ENCODE measurements at regions not wholly inside any gene's neighbourhood (a gene's known extent, or its start where the extent isn't known, plus 50 kb on each side); places are given as distances from the start of the nearest gene placed in this dataset.

DNA sequence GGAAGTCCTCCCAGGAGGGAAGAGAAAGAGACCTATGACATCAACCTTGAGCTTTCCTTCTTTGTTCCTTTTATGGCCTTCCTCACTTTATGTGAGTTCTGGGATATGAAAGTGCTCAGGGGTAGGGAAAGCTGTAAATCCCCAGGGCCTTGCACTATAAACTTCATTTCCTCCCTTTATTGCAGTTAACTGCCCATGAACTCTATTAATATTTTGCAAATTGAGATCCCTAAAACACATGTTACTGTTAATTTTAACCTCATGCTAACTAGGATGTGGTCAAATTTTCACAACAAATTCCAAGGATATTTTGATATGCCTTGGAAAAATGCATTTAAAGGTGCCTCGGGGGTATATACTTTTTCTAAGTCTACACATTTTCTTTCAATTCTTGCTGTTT, 359.9 kb downstream of the OSR1 start:
- TF ChIP-seq CTCF (IDR thresholded peaks at IDR 0.05), result no peak
- DNase-seq, result no peak
- no peaks in the 10 kb centered on the region for H3K9me3 ChIP-seq
- no peak overlapping the region for H3K27ac ChIP-seq
- H3K4me3 ChIP-seq, result no peak overlapping the region
- H3K4me1 ChIP-seq, result no peaks in the 10 kb centered on the region
- no peaks in the 10 kb centered on the region for H3K36me3 ChIP-seq
- no peaks in the 10 kb centered on the region for H3K27me3 ChIP-seq
- intact Hi-C loops (cut with DNase I; ENCODE audit: low total_unique reads), result no loop called here

GRCh38 chr2:18993756-18994338, 364.6 kb downstream of the OSR1 start:
- H3K36me3 ChIP-seq, result no peaks in the 10 kb centered on the region
- H3K9me3 ChIP-seq, result no peaks in the 10 kb centered on the region
- H3K4me3 ChIP-seq, result no peak overlapping the region
- H3K4me1 ChIP-seq, result peaks cover 0 to 34% (median 10%) of the 10 kb centered on the region in 4 donors
- no peak for DNase-seq
- H3K27ac ChIP-seq, result peak overlapping the region in 1 of 2 donors; percentile 17
- no peaks in the 10 kb centered on the region for H3K27me3 ChIP-seq
- intact Hi-C loops (cut with DNase I; ENCODE audit: low total_unique reads), result no loop called here
- TF ChIP-seq CTCF (IDR thresholded peaks at IDR 0.05), result no peak

- Histone ChIP-seq H3K27me3 (no peaks in the 10 kb centered on the region), H3K9me3 (no peaks in the 10 kb centered on the region), H3K27ac (peak overlapping the region; percentile 21 to 46), H3K36me3 (no peaks in the 10 kb centered on the region), H3K4me1 (peaks cover 0 to 51% (median 17%) of the 10 kb centered on the region in 4 donors), H3K4me3 (no peak overlapping the region)
- TF ChIP-seq CTCF (IDR thresholded peaks at IDR 0.05), result no peak
- intact Hi-C loops (cut with DNase I; ENCODE audit: low total_unique reads), result no loop called here
- peak; percentile 62 to 76 for DNase-seq
These were observed 366.9 kb downstream of the OSR1 start for GRCh38 chr2:18991177-18992168.

- DNase-seq, result no peak
- peaks cover 0 to 51% (median 17%) of the 10 kb centered on the region in 4 donors for H3K4me1 ChIP-seq
- no peak for TF ChIP-seq CTCF (IDR thresholded peaks at IDR 0.05)
- intact Hi-C loops (cut with DNase I; ENCODE audit: low total_unique reads), result loop anchor here (10.0 kb wide), 1 partner anchor 356 kb away; no protein-coding TSS in a partner anchor
- H3K36me3 ChIP-seq, result no peaks in the 10 kb centered on the region
- no peak overlapping the region for H3K4me3 ChIP-seq
- H3K27me3 ChIP-seq, result no peaks in the 10 kb centered on the region
- H3K9me3 ChIP-seq, result no peaks in the 10 kb centered on the region
- peak overlapping the region in 1 of 2 donors; percentile 12 for H3K27ac ChIP-seq
These were observed 369.7 kb downstream of the OSR1 start for GRCh38 chr2:18988631-18989232.

- peak in 1 of 2 experiments; percentile 32 for TF ChIP-seq CTCF (IDR thresholded peaks at IDR 0.05)
- Histone ChIP-seq H3K4me3 (no peak overlapping the region), H3K27me3 (no peaks in the 10 kb centered on the region), H3K36me3 (no peaks in the 10 kb centered on the region), H3K27ac (peak overlapping the region in 1 of 2 donors; percentile 12), H3K4me1 (peaks cover 0 to 44% (median 17%) of the 10 kb centered on the region in 4 donors), H3K9me3 (no peaks in the 10 kb centered on the region)
- DNase-seq, result peak; percentile 84 to 88
- intact Hi-C loops (cut with DNase I; ENCODE audit: low total_unique reads), result loop anchor here (10.0 kb wide), 1 partner anchor 357 kb away; no protein-coding TSS in a partner anchor
These were observed 370.8 kb downstream of the OSR1 start for GRCh38 chr2:18987592-18988073.
